NCI-H460 (cell line): ENCODE measurements at regions not wholly inside any gene's neighbourhood (a gene's known extent, or its start where the extent isn't known, plus 50 kb on each side); places are given as distances from the start of the nearest gene placed in this dataset.
"Not testable (repeated sequence)": the region's sequence is repeated elsewhere in the genome, so short reads cannot be mapped to it uniquely, and the experiment has no call there.

Experiments used
- DNase-seq: peaks from one replicate; pipeline ENCODE4 v3.0.0-alpha.2; 2016; ENCODE audit warnings: low read depth; ENCODE audit errors: extremely low read depth

DNA sequence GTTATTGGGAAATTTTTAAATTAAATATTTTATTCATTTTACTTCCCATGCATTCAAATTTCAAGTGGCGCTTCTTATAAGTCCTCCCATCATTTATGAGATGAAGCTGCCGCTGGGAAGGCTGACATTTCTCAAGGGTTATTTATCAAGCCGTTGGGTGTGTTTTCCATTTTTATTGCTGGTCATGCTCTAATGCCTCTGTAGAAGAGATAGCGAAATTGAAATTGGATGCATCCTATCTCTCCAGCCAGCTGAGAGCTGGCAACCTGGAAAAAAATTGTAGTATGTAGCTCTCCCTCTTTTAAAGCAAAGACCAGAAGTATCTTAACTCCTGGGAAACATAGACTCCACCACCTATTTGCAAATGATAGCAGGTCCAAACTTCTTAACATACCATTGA is 135.9 kb downstream of the C6orf118 start:
- DNase-seq, result no peak

DNA sequence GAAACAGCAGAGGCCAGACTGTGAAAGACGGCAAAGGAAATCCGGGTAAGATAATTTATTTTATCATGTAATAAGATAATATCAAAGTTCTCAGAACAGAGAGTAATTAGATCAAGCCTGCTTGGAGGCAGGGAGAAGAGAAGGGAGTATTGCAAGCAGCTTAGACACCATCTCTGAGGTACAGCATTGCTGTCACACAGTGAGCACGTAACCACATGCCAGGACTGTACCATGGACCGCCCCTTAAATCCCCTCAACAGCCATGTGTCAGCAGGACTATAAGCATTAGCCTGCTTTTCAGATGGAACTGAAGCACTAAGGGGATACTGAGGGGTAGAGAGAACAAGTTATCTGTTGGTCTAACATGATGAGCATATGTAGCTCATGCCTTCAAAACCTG is 141.5 kb downstream of the C6orf118 start:
- no peak for DNase-seq

- no peak for DNase-seq
These were observed 142.1 kb downstream of the C6orf118 start for GRCh38 chr6:165167311-165167710.

- no peak for DNase-seq
These were observed 145.9 kb downstream of the C6orf118 start for GRCh38 chr6:165163519-165163918.

GRCh38 chr6:165159460-165159859 is 149.9 kb downstream of the C6orf118 start:
- no peak for DNase-seq

GRCh38 chr6:165146456-165146855 is 162.9 kb downstream of the C6orf118 start:
- DNase-seq, result no peak

- DNase-seq, result no peak
These were observed 173.5 kb downstream of the C6orf118 start for GRCh38 chr6:165135889-165136288.

GRCh38 chr6:165129086-165129485 is 180.3 kb downstream of the C6orf118 start:
- DNase-seq, result no peak

DNA sequence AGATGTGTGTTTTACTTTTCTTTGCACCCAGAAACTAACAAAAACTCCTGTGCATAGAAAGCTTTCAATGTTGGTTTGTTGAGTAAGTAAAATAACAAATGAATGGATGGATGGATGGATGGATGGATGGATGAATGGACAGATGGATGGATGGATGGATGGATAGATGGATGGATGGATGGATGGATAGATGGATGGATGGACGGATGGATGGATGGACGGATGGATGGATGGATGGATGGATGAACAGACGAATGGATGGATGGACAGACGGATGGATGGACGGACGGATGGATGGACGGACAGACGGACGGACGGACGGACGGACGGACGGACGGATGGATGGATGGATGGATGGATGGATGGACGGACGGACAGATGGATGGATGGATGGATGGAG is 181.7 kb downstream of the C6orf118 start:
- not testable (repeated sequence) for DNase-seq

- DNase-seq, result not testable (repeated sequence)
These were observed 184.7 kb downstream of the C6orf118 start for GRCh38 chr6:165124681-165125080.

- no peak for DNase-seq
These were observed 190.0 kb downstream of the C6orf118 start for GRCh38 chr6:165119231-165120020.

DNA sequence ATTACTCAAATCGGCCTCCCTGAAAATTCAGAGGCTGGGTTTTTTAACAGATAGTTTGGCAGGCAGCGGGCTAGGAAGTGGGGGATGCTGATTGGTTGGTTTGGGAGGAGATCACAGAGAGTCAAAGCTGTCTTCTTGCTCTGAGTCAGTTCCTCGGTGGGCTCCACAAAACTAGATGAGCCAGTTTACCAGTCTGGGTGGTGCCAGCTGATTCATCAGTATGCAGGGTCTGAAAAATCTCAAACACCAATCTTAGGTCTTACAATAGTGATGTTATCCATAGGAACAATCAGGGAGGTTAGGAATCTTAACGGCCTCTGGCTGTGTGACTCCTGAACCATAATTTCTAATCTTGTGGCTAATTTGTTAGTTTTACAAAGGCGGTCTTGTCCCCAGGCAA is 190.7 kb downstream of the C6orf118 start:
- DNase-seq, result no peak

GRCh38 chr6:165117806-165118205 is 191.6 kb downstream of the C6orf118 start:
- no peak for DNase-seq

GRCh38 chr6:165117121-165117520 is 192.3 kb downstream of the C6orf118 start:
- DNase-seq, result no peak

DNA sequence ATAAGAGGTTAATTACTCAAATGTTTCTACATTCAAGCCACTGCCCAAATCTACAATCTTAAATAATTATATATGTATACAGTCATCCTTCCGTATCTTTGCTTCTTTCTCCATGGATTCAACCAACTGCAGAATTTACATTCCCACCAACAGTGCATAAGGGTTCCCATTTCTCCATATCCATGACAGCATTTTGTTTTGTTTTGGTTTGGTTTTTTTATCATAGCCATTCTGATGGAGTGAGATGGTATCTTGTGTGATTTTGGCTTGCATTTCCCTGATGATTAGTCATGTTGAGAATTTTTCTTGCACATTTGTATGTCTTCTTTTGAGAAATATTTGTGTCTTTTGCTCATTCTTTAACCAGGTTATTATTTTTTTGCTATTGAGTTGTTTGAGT is 198.5 kb downstream of the C6orf118 start:
- no peak for DNase-seq

GRCh38 chr6:165109011-165109410 is 200.4 kb downstream of the C6orf118 start:
- DNase-seq, result no peak

DNA sequence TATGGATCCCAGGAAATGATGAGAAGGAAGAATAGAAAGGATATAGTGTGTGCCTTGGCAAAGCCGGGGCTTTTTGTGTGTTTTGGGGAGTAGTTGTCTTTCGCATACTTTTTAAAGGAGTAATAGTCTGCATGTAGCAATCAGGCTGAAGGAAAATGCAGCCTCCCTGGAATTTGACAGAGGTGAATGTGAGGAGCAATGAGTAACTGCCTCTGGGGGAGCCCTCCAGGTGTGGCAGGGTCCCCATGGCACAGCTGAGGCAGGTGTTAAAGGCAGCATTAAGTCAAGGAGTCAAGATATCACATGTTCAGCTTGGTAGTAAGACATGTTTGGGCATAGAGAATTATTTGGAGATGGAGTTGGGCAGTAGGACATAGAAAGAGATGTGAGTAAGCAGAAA is 203.1 kb downstream of the C6orf118 start:
- no peak for DNase-seq

- DNase-seq, result peak; percentile 7
These were observed 211.2 kb downstream of the C6orf118 start for GRCh38 chr6:165098165-165098564.

GRCh38 chr6:165096868-165097267 is 212.5 kb downstream of the C6orf118 start:
- no peak for DNase-seq

DNA sequence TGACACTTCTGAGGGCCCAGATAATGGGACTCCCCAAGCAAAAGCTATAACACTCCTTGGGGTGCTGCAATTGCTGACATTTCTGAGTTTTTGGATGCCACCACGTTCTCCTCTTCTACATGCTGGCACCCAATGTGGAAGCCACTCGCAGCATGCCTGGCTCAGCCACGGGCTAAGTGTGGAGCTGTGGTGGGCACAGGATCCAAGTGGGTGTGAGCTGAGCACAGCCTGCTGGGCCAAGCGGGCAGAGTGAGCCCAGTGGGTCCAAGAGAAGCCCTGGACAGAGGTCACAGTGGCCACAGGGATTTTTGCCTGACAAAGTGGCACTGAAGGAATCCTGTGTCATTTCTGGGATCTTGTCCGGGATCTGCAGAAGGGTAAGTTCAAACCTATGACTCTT is 213.2 kb downstream of the C6orf118 start:
- DNase-seq, result no peak

- no peak for DNase-seq
These were observed 216.4 kb downstream of the C6orf118 start for GRCh38 chr6:165092881-165093595.

DNA sequence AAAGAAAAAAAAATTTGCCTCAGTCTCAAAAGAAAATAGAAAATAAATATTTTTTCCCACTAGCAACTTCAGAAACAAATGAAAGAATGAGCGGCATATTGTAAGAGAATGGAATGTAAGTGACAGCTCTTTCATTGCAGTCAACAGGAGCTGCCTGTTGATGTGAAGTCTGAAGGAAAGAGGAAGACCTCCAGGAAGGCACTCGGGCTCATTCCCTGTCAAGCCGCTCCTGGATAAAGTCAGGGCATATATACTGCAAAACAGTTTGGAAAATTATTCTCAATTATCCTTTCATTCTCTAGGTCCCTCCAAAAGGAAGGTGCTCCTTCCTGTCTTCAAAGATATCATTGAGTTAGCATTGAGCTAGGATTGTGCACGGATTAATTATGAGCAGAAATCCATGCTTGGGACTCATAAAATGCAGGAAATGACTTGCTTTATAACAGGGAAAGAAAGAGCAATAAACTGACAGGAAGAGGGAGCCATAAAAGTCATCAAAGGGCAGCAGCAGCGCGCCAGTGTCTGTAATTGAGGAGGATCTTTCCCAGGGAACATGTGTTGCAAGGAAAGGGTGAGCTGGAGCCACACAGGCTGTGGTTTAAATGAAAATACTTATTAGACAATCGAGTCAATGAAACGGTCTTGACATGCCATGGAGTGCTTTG is 218.2 kb downstream of the C6orf118 start:
- DNase-seq, result no peak
